Suprapubic skin (tissue), 4 donors: ENCODE measurements at regions not wholly inside any gene's neighbourhood (a gene's known extent, or its start where the extent isn't known, plus 50 kb on each side); places are given as distances from the start of the nearest gene placed in this dataset.

ENCODE experiments used
- EP300 ChIP-seq: sonication (generic); formaldehyde crosslinking; IDR thresholded peaks from one replicate; pipeline ENCODE4 v1.6.1; 2017; ENCODE audit warnings: antibody characterized with exemption
- POLR2AphosphoS5 ChIP-seq, 3 donors: sonication (generic); formaldehyde crosslinking; IDR thresholded peaks; one replicate each; pipeline ENCODE4 v1.6.1; 2017; ENCODE audit warnings: antibody characterized with exemption in 3 of 3

DNA sequence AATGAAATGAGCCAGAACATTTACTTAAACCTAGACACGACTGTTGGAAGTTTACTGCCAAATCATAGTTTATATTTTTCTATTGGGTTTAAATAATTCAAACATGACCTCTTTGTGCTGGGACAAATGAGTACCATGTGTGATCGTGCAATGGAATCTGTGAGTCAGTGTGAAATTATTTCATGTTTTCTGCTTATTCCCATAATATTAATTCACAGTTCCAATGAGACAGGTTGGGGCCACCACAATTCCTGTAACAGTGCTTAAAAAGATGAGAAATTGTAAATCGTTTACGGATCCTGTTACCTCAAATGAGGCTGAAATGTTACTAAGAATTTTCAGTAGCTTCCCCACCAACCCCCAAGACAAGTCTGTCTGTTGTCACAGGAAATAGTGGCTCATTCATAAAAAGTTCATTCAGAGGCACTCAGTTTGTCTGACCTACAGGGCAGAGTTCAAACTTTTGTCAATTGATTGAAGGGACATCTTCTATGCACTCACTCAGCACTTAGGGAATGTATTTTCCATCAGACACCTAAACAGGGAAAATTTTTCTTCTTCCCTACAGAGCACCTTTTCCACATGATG, 563.9 kb upstream of the ADAMTS16 start:
- TF ChIP-seq POLR2AphosphoS5 (IDR thresholded peaks at IDR 0.05), result no peak
- TF ChIP-seq EP300, result no peak
